HG02588 (cell line): ENCODE measurements at regions not wholly inside any gene's neighbourhood (a gene's known extent, or its start where the extent isn't known, plus 50 kb on each side); places are given as distances from the start of the nearest gene placed in this dataset.
"Not testable (repeated sequence)": the region's sequence is repeated elsewhere in the genome, so short reads cannot be mapped to it uniquely, and the experiment has no call there.

Experiments
- ATAC-seq: cut with Tn5 transposase; IDR thresholded peaks from one replicate; pipeline ENCODE4 v1.9.1; 2021; ENCODE audit warnings: mild to moderate bottlenecking, moderate library complexity; ENCODE audit not compliant: unreplicated experiment

GRCh38 chr12:125956186-125956585 lies 891.0 kb downstream of the AACS start:
- no peak for ATAC-seq

- ATAC-seq: no peak
These were observed 901.4 kb downstream of the AACS start for GRCh38 chr12:125966641-125967040.

GRCh38 chr12:125968413-125968812 lies 903.2 kb downstream of the AACS start:
- no peak for ATAC-seq

GRCh38 chr12:125971981-125972380 lies 906.7 kb downstream of the AACS start:
- no peak for ATAC-seq

GRCh38 chr12:125978286-125978685 lies 913.1 kb downstream of the AACS start:
- ATAC-seq: no peak

- no peak for ATAC-seq
These were observed 916.5 kb downstream of the AACS start for GRCh38 chr12:125981610-125982253.

GRCh38 chr12:125983094-125983783 lies 918.0 kb downstream of the AACS start:
- ATAC-seq: no peak

GRCh38 chr12:125983784-125984500 lies 918.7 kb downstream of the AACS start:
- ATAC-seq: no peak

GRCh38 chr12:125988545-125988944 lies 923.3 kb downstream of the AACS start:
- ATAC-seq: no peak

- ATAC-seq: no peak
These were observed 924.5 kb downstream of the AACS start for GRCh38 chr12:125989696-125990095.

- no peak for ATAC-seq
These were observed 931.2 kb downstream of the AACS start for GRCh38 chr12:125996443-125996842.

GRCh38 chr12:125999628-126000027 lies 934.4 kb downstream of the AACS start:
- no peak for ATAC-seq

GRCh38 chr12:126019385-126019784 lies 954.1 kb downstream of the AACS start:
- ATAC-seq: no peak

- ATAC-seq: no peak
These were observed 956.4 kb downstream of the AACS start for GRCh38 chr12:126021675-126022074.

- ATAC-seq: no peak
These were observed 962.6 kb downstream of the AACS start for GRCh38 chr12:126027825-126028224.

- ATAC-seq: no peak
These were observed 965.3 kb downstream of the AACS start for GRCh38 chr12:126030573-126030972.

- no peak for ATAC-seq
These were observed 968.5 kb downstream of the AACS start for GRCh38 chr12:126033751-126034150.

GRCh38 chr12:126036348-126036747 lies 971.1 kb downstream of the AACS start:
- ATAC-seq: no peak

- no peak for ATAC-seq
These were observed 973.2 kb downstream of the AACS start for GRCh38 chr12:126038434-126038833.

- no peak for ATAC-seq
These were observed 975.1 kb downstream of the AACS start for GRCh38 chr12:126040307-126040706.

- ATAC-seq: no peak
These were observed 977.1 kb downstream of the AACS start for GRCh38 chr12:126042286-126042685.

GRCh38 chr12:126049501-126049900 lies 984.3 kb downstream of the AACS start:
- not testable (repeated sequence) for ATAC-seq
